Peyer's patch (tissue), 4 donors: ENCODE measurements at regions not wholly inside any gene's neighbourhood (a gene's known extent, or its start where the extent isn't known, plus 50 kb on each side); places are given as distances from the start of the nearest gene placed in this dataset.

Source experiments
- CTCF ChIP-seq, 6 experiments: fragments of 450-650 bp in 4 of 6; fragments of 200-600 bp in 2 of 6; sonication (generic) in 1 of 6; IDR thresholded peaks; one replicate each; pipeline ENCODE4 v1.5.1; 2017 to 2019; ENCODE audit warnings: antibody characterized with exemption in 6 of 6, mild to moderate bottlenecking in 3 of 6, moderate library complexity in 1 of 6
- POLR2A ChIP-seq, 2 donors: fragments of 450-650 bp; IDR thresholded peaks; one replicate each; pipeline ENCODE4 v1.5.1; 2017; ENCODE audit warnings: antibody characterized with exemption in 2 of 2, mild to moderate bottlenecking in 2 of 2, moderate library complexity in 2 of 2

- TF ChIP-seq CTCF (IDR thresholded peaks at IDR 0.05): no peak
- no peak for TF ChIP-seq POLR2A (IDR thresholded peaks at IDR 0.05)
Measured at GRCh38 chr5:85140471-85140870, 755.8 kb upstream of the EDIL3 start.
